Endothelial cell of umbilical vein (primary cell): ENCODE measurements at regions not wholly inside any gene's neighbourhood (a gene's known extent, or its start where the extent isn't known, plus 50 kb on each side); places are given as distances from the start of the nearest gene placed in this dataset.

ENCODE experiments used
- BruUV-seq: library from RNA; stranded (reverse); fragments of 400-500 nt; replicated peaks from 2 replicates; lab custom pipeline; 2021; lab: Mats Ljungman, UMichigan
- CTCF ChIA-PET: fragments of 300-600, 350-600 bp; sonication (Branson Sonifier 250); formaldehyde crosslinking; loops from one replicate; lab custom pipeline; 2021; ENCODE audit warnings: antibody characterized with exemption, inconsistent platforms; lab: Charles Lee
- POLR2A ChIA-PET: fragments of 300-600, 350-600 bp; sonication (Branson Sonifier 250); formaldehyde crosslinking; loops from one replicate; lab custom pipeline; 2021; ENCODE audit warnings: antibody characterized with exemption, inconsistent platforms; lab: Charles Lee
- DNase-seq: peaks from one replicate; pipeline ENCODE4 v3.0.0-alpha.2; 2011; ENCODE audit warnings: low read depth, low spot score
- FAIRE-seq: peaks from 2 replicates; lab custom pipeline; 2011; peaks lifted over from hg19 to GRCh38; lab: Jason Lieb, UNC
- H2AFZ ChIP-seq: 2 replicates; pipeline ENCODE4 v1.6.0; 2012; ENCODE audit warnings: low read depth, low read length, control low read depth, inconsistent platforms
- H3K27ac ChIP-seq: 2 replicates; pipeline ENCODE4 v1.5.1; 2011; ENCODE audit warnings: low read depth, mild to moderate bottlenecking, control low read depth, low read length, moderate library complexity; ENCODE audit not compliant: insufficient read depth
- H3K27me3 ChIP-seq, 2 experiments: 2 replicates each; pipeline versions ENCODE4 v1.6.0 to v1.6.1; 2011; ENCODE audit warnings: low read length in 2 of 2, mixed read lengths in 1 of 2; ENCODE audit not compliant: control insufficient read depth in 2 of 2, insufficient read depth in 2 of 2
- H3K36me3 ChIP-seq, 2 experiments: 2 replicates in 1 of 2; 3 replicates in 1 of 2; pipeline ENCODE4 v1.5.1; 2011; ENCODE audit warnings: low read length in 2 of 2, mild to moderate bottlenecking in 1 of 2, moderate library complexity in 1 of 2; ENCODE audit not compliant: control insufficient read depth in 2 of 2, insufficient read depth in 2 of 2; ENCODE audit errors: extremely low read depth in 1 of 2
- H3K4me1 ChIP-seq: 3 replicates; pipeline ENCODE4 v1.5.1; 2011; ENCODE audit warnings: mild to moderate bottlenecking, low read length; ENCODE audit not compliant: control insufficient read depth, insufficient read depth; ENCODE audit errors: extremely low read depth
- H3K4me2 ChIP-seq: 2 replicates; pipeline ENCODE4 v1.6.1; 2011; ENCODE audit warnings: low read length, control low read depth, mixed read lengths; ENCODE audit not compliant: insufficient read depth
- H3K4me3 ChIP-seq, 3 experiments: fragments of 200-600 bp in 1 of 3; sonication (generic), shearing (Covaris generic) in 1 of 3; replicated peaks in 1 of 3; 2 replicates each; pipeline ENCODE4 v1.5.1; 2011 to 2016; ENCODE audit warnings: control low read depth in 3 of 3, low read length in 3 of 3, mild to moderate bottlenecking in 2 of 3, inconsistent platforms in 1 of 3, low read depth in 1 of 3, moderate library complexity in 1 of 3; ENCODE audit not compliant: insufficient read depth in 1 of 3
- H3K79me2 ChIP-seq: 2 replicates; pipeline ENCODE4 v1.6.0; 2012; ENCODE audit warnings: low read length, inconsistent platforms; ENCODE audit not compliant: control insufficient read depth, insufficient read depth
- H3K9ac ChIP-seq: replicated peaks from 2 replicates; pipeline ENCODE3; 2011; ENCODE audit warnings: low read length, control low read depth; ENCODE audit not compliant: insufficient read depth; ENCODE audit errors: extremely low read depth
- H3K9me1 ChIP-seq: replicated peaks from 3 replicates; pipeline ENCODE4 v1.6.0; 2011; ENCODE audit warnings: mild to moderate bottlenecking, low read length; ENCODE audit not compliant: control insufficient read depth, insufficient read depth; ENCODE audit errors: extremely low read depth
- H3K9me3 ChIP-seq: replicated peaks from 2 replicates; pipeline ENCODE4 v1.5.1; 2012; ENCODE audit warnings: low read length, inconsistent platforms; ENCODE audit not compliant: control insufficient read depth, insufficient read depth
- H4K20me1 ChIP-seq: replicated peaks from 2 replicates; pipeline ENCODE3; 2011; ENCODE audit warnings: mild to moderate bottlenecking, low read length; ENCODE audit not compliant: control insufficient read depth, insufficient read depth; ENCODE audit errors: extremely low read depth
- EZH2 ChIP-seq: IDR thresholded peaks from 2 replicates; pipeline ENCODE4 v1.6.1; 2012; ENCODE audit warnings: borderline replicate concordance, low read depth, mild to moderate bottlenecking, moderate library complexity, low read length, inconsistent platforms; ENCODE audit not compliant: severe bottlenecking
- FOS ChIP-seq: IDR thresholded peaks from 2 replicates; pipeline ENCODE4 v1.6.1; 2011; ENCODE audit warnings: mild to moderate bottlenecking, low read length, moderate library complexity, borderline replicate concordance; ENCODE audit not compliant: insufficient read depth
- GATA2 ChIP-seq: IDR thresholded peaks from 2 replicates; pipeline ENCODE4 v1.7.0; 2011; ENCODE audit warnings: low read depth, mild to moderate bottlenecking, moderate library complexity, mixed read lengths, low read length; ENCODE audit not compliant: insufficient read length, insufficient read depth
- JUN ChIP-seq: IDR thresholded peaks from 2 replicates; pipeline ENCODE4 v1.6.1; 2011; ENCODE audit warnings: borderline replicate concordance, low read depth; ENCODE audit not compliant: insufficient read length, insufficient read depth
- MAX ChIP-seq: IDR thresholded peaks from 2 replicates; pipeline ENCODE4 v1.6.1; 2011; ENCODE audit not compliant: insufficient read depth, insufficient read length
- MYC ChIP-seq: IDR thresholded peaks from one replicate; pipeline ENCODE4 v1.6.1; 2011; ENCODE audit warnings: mild to moderate bottlenecking, low read depth, low read length
- POLR2A ChIP-seq: IDR thresholded peaks from 2 replicates; pipeline ENCODE4 v1.6.1; 2012; ENCODE audit warnings: low read depth, mild to moderate bottlenecking, control low read depth, low read length
- POLR2AphosphoS5 ChIP-seq: IDR thresholded peaks from 2 replicates; pipeline ENCODE4 v1.6.1; 2012; ENCODE audit warnings: low read depth, mild to moderate bottlenecking, control low read depth, low read length, moderate library complexity; ENCODE audit not compliant: insufficient read depth
- dilution Hi-C: fragments of 300-500 bp; cut with MboI; formaldehyde crosslinking; loops from one replicate; pipeline ENCODE4 v1.15.0; 2019; ENCODE audit warnings: low sequenced_read_pairs; ENCODE audit not compliant: extremely low pct_ligation_motif_present
- intact Hi-C: fragments of 100-400 bp; cut with micrococcal nuclease; formaldehyde crosslinking; loops from one replicate; pipeline ENCODE4 v1.10.0; 2022
- TF ChIP-seq, protein P1 (sequence below), 2 donors: IDR thresholded peaks; 1 replicate in 1 of 2; 2 replicates in 1 of 2; pipeline ENCODE4 v1.5.1; 2011; ENCODE audit warnings: low read length in 2 of 2, mild to moderate bottlenecking in 2 of 2, moderate library complexity in 2 of 2, control low read depth in 1 of 2, inconsistent platforms in 1 of 2, low read depth in 1 of 2; ENCODE audit not compliant: insufficient read depth in 1 of 2; ENCODE audit errors: extremely low read depth in 1 of 2

GRCh38 chr16:65349626-65350025 lies 227.8 kb upstream of the CDH11 start:
- no peaks in the 10 kb centered on the region for H3K9me1 ChIP-seq
- H3K4me3 ChIP-seq, result no peak overlapping the region
- H4K20me1 ChIP-seq, result no peaks in the 10 kb centered on the region
- DNase-seq (no peak), FAIRE-seq (no peak)
- TF ChIP-seq POLR2A, result no peak
- TF ChIP-seq GATA2, result no peak
- TF ChIP-seq FOS, result no peak
- TF ChIP-seq, protein P1, sequence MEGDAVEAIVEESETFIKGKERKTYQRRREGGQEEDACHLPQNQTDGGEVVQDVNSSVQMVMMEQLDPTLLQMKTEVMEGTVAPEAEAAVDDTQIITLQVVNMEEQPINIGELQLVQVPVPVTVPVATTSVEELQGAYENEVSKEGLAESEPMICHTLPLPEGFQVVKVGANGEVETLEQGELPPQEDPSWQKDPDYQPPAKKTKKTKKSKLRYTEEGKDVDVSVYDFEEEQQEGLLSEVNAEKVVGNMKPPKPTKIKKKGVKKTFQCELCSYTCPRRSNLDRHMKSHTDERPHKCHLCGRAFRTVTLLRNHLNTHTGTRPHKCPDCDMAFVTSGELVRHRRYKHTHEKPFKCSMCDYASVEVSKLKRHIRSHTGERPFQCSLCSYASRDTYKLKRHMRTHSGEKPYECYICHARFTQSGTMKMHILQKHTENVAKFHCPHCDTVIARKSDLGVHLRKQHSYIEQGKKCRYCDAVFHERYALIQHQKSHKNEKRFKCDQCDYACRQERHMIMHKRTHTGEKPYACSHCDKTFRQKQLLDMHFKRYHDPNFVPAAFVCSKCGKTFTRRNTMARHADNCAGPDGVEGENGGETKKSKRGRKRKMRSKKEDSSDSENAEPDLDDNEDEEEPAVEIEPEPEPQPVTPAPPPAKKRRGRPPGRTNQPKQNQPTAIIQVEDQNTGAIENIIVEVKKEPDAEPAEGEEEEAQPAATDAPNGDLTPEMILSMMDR (IDR thresholded peaks at IDR 0.05; ENCODE audit: extremely low read depth in 1 of 2, insufficient read depth in 1 of 2, low read depth in 1 of 2, low read length in 2 of 2), result no peak
- no peak for TF ChIP-seq JUN
- TF ChIP-seq MYC, result no peak
- TF ChIP-seq EZH2, result no peak
- TF ChIP-seq MAX, result no peak
- TF ChIP-seq POLR2AphosphoS5, result no peak
- H3K27me3 ChIP-seq, result no peaks in the 10 kb centered on the region
- intact Hi-C loops, result no loop called here
- H2AFZ ChIP-seq, result no peak overlapping the region
- no peak overlapping the region for H3K9ac ChIP-seq
- H3K27ac ChIP-seq, result no peak overlapping the region
- H3K79me2 ChIP-seq, result no peaks in the 10 kb centered on the region
- no peaks in the 10 kb centered on the region for H3K9me3 ChIP-seq
- dilution Hi-C loops, result no loop called here
- ChIA-PET CTCF (interaction anchor here (1.0 kb wide), 1 partner anchor 11 kb away, joined by 3 read pairs; no protein-coding TSS in a partner anchor), POLR2A (no interaction called here)
- no peaks in the 10 kb centered on the region for H3K36me3 ChIP-seq
- H3K4me1 ChIP-seq, result no peaks in the 10 kb centered on the region
- H3K4me2 ChIP-seq, result no peak overlapping the region
- BruUV-seq, result no TSS peak
